PC-9 (cell line): ENCODE measurements at regions not wholly inside any gene's neighbourhood (a gene's known extent, or its start where the extent isn't known, plus 50 kb on each side); places are given as distances from the start of the nearest gene placed in this dataset.
A peak's percentile ranks its signal among the peaks of the same experiment; 100 is the strongest.

ENCODE experiments used
- BruUV-seq: library from RNA; stranded (reverse); fragments of 400-500 nt; replicated peaks from 2 replicates; lab custom pipeline; 2021; lab: Mats Ljungman, UMichigan
- CTCF ChIA-PET: fragments of 300-600 bp; sonication (Branson Sonifier 250); formaldehyde crosslinking; loops from one replicate; lab custom pipeline; 2022; ENCODE audit warnings: antibody characterized with exemption; lab: Charles Lee
- POLR2A ChIA-PET: fragments of 300-600 bp; sonication (Branson Sonifier 250); formaldehyde crosslinking; loops from one replicate; lab custom pipeline; 2022; ENCODE audit warnings: antibody characterized with exemption; ENCODE audit not compliant: unreplicated experiment; lab: Charles Lee
- DNase-seq, 2 experiments: peaks; one replicate each; pipeline versions ENCODE4 v3.0.0 to v3.0.0-alpha.2; 2015 to 2022; ENCODE audit warnings: mixed read lengths in 1 of 2
- H2AFZ ChIP-seq: fragments of 200-600 bp; sonication (generic); 2 replicates; pipeline ENCODE4 v1.8.1; 2017; ENCODE audit warnings: antibody characterized with exemption
- H3F3A ChIP-seq: fragments of 200-600 bp; sonication (generic); 2 replicates; pipeline ENCODE4 v1.8.1; 2017; ENCODE audit warnings: antibody characterized with exemption, mild to moderate bottlenecking, low read depth; ENCODE audit not compliant: insufficient read depth
- H3K27ac ChIP-seq: fragments of 200-600 bp; sonication (generic); 2 replicates; pipeline ENCODE4 v1.6.1; 2016; ENCODE audit warnings: mixed run types
- H3K27me3 ChIP-seq: fragments of 200-600 bp; sonication (generic); 2 replicates; pipeline ENCODE4 v1.6.1; 2016; ENCODE audit warnings: low read depth, mixed run types; ENCODE audit not compliant: insufficient read depth
- H3K36me3 ChIP-seq: fragments of 200-600 bp; sonication (generic); 2 replicates; pipeline ENCODE4 v1.6.1; 2016; ENCODE audit warnings: low read depth, mixed run types
- H3K4me1 ChIP-seq: fragments of 200-600 bp; sonication (generic); replicated peaks from 2 replicates; pipeline ENCODE4 v1.6.1; 2016; ENCODE audit warnings: mixed run types; ENCODE audit not compliant: insufficient read depth
- H3K4me2 ChIP-seq: fragments of 200-600 bp; sonication (generic); 2 replicates; pipeline ENCODE4 v1.6.1; 2017; ENCODE audit warnings: mixed run types
- H3K4me3 ChIP-seq: fragments of 200-600 bp; sonication (generic); 2 replicates; pipeline ENCODE4 v1.6.1; 2016; ENCODE audit warnings: mixed run types
- H3K79me2 ChIP-seq: fragments of 200-600 bp; sonication (generic); 2 replicates; pipeline ENCODE4 v1.6.1; 2017; ENCODE audit warnings: low read depth, mixed run types
- H3K9me2 ChIP-seq: fragments of 200-600 bp; sonication (generic); 2 replicates; pipeline ENCODE4 v1.8.1; 2017; ENCODE audit warnings: mild to moderate bottlenecking; ENCODE audit not compliant: insufficient read depth
- H3K9me3 ChIP-seq: fragments of 200-600 bp; sonication (generic); 2 replicates; pipeline ENCODE4 v1.8.1; 2016; ENCODE audit warnings: low read depth; ENCODE audit not compliant: insufficient read depth
- H4K20me1 ChIP-seq: fragments of 200-600 bp; sonication (generic); 2 replicates; pipeline ENCODE4 v1.8.1; 2017; ENCODE audit not compliant: insufficient read depth
- EZH2 ChIP-seq: fragments of 200-600 bp; sonication (generic); IDR thresholded peaks from 2 replicates; pipeline ENCODE4 v1.8.0; 2017; ENCODE audit warnings: antibody characterized with exemption, low read depth
- intact Hi-C: fragments of 100-400 bp; cut with micrococcal nuclease; formaldehyde crosslinking; loops from one replicate; pipeline ENCODE4 v1.10.0; 2022; ENCODE audit not compliant: unreplicated experiment
- TF ChIP-seq, protein P1 (sequence below): fragments of 200-600 bp; sonication (generic); conservative IDR thresholded peaks from 2 replicates; pipeline ENCODE4 v1.6.1; 2017; ENCODE audit warnings: mixed run types, antibody characterized with exemption, mild to moderate bottlenecking, moderate library complexity

DNA sequence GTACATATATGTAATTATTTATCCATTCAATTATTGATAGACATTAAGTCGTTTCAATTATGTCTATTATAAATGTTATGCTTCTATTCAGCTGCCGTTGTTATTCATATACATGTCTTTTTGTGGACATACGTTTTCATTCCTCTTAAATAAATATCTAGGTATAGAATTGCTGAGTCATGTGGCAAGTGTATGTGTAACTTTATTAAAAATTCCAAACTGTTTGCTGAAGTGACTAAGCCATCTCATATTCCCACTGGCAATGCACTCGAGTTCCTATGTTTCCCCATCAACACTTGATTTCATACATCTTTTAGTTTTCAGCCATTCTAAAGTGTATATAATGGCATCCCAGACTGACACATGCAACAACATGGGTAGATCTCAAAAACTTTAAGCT, 739.7 kb upstream of the POU3F2 start:
- no TSS peak for BruUV-seq
- no peaks in the 10 kb centered on the region for H3K4me1 ChIP-seq
- intact Hi-C loops: no loop called here
- no peak overlapping the region for H3K4me3 ChIP-seq
- no peak overlapping the region; the same call in 1 of the 2 replicates for H2AFZ ChIP-seq
- H3K27me3 ChIP-seq: no peaks in the 10 kb centered on the region
- H3K36me3 ChIP-seq: no peaks in the 10 kb centered on the region
- no peak overlapping the region for H3K27ac ChIP-seq
- peak in 1 of 2 experiments; percentile 41 for DNase-seq
- no peaks in the 10 kb centered on the region for H4K20me1 ChIP-seq
- ChIA-PET POLR2A (no interaction called here), CTCF (no interaction called here)
- H3K79me2 ChIP-seq: no peaks in the 10 kb centered on the region
- no peaks in the 10 kb centered on the region for H3F3A ChIP-seq
- H3K4me2 ChIP-seq: no peak overlapping the region
- H3K9me2 ChIP-seq: 0 out of 2 replicates have a peak, but pooled peaks cover 5% of the 10 kb centered on the region
- no peak for TF ChIP-seq EZH2
- TF ChIP-seq, protein P1, sequence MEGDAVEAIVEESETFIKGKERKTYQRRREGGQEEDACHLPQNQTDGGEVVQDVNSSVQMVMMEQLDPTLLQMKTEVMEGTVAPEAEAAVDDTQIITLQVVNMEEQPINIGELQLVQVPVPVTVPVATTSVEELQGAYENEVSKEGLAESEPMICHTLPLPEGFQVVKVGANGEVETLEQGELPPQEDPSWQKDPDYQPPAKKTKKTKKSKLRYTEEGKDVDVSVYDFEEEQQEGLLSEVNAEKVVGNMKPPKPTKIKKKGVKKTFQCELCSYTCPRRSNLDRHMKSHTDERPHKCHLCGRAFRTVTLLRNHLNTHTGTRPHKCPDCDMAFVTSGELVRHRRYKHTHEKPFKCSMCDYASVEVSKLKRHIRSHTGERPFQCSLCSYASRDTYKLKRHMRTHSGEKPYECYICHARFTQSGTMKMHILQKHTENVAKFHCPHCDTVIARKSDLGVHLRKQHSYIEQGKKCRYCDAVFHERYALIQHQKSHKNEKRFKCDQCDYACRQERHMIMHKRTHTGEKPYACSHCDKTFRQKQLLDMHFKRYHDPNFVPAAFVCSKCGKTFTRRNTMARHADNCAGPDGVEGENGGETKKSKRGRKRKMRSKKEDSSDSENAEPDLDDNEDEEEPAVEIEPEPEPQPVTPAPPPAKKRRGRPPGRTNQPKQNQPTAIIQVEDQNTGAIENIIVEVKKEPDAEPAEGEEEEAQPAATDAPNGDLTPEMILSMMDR: no peak
- no peaks in the 10 kb centered on the region for H3K9me3 ChIP-seq

DNA sequence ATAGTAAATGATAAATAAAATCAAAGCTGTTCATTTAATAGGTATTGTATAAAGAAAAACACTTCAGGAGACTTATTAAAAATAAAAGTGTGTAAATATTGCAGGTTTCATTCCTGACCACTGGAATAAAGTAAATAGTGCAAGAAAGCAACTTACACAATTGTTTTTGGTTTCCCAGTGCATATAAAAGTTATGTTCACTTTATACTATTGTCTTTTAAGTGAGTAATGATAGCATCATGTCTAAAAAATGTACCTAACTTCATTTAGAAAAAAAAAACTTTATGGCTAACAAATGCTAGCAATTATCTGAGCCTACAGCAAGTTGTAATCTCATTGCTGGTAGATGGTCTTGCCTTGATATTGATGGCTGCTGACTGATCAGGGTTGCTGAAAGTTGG, 726.6 kb upstream of the POU3F2 start:
- no peak for TF ChIP-seq EZH2
- TF ChIP-seq, protein P1: no peak
- Histone ChIP-seq H3F3A (no peaks in the 10 kb centered on the region), H3K79me2 (no peaks in the 10 kb centered on the region), H3K9me2 (no peaks in the 10 kb centered on the region), H3K27me3 (no peaks in the 10 kb centered on the region), H3K36me3 (no peaks in the 10 kb centered on the region), H3K9me3 (no peaks in the 10 kb centered on the region), H3K4me1 (no peaks in the 10 kb centered on the region), H3K4me3 (no peak overlapping the region), H3K4me2 (no peak overlapping the region), H3K27ac (no peak overlapping the region), H2AFZ (no peak overlapping the region), H4K20me1 (no peaks in the 10 kb centered on the region)
- intact Hi-C loops: no loop called here
- CTCF ChIA-PET: no interaction called here
- DNase-seq: no peak
- BruUV-seq: no TSS peak
- POLR2A ChIA-PET: no interaction called here

DNA sequence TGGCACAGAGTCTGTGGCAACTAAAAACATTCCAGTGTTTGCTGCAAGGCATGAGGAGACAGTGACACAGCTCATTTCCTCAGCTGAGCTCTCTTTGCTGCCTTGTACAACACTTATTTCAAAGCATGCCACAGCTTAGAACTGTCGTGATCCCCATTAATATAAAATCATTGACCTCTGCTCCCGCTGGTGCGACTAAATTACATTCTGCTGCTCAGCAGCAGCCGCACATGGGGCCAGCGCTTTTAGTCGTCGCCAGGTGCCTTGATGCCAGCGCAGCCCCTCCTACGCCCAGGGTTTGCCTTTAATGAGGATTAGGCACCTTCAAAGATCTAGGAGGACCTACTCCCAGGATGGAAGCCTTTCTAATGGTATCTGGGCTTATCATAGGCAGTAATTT, 717.9 kb upstream of the POU3F2 start:
- H3K4me3 ChIP-seq: no peak overlapping the region
- no peak overlapping the region for H3K27ac ChIP-seq
- no peak overlapping the region for H3K4me2 ChIP-seq
- no peaks in the 10 kb centered on the region for H3K9me3 ChIP-seq
- intact Hi-C loops: no loop called here
- no peaks in the 10 kb centered on the region for H3K27me3 ChIP-seq
- H4K20me1 ChIP-seq: no peaks in the 10 kb centered on the region
- H3F3A ChIP-seq: no peaks in the 10 kb centered on the region
- H2AFZ ChIP-seq: 0 out of 2 replicates have a peak overlapping the region, but pooled peaks have one; percentile 31
- DNase-seq: no peak
- no TSS peak for BruUV-seq
- CTCF ChIA-PET: no interaction called here
- no peaks in the 10 kb centered on the region for H3K9me2 ChIP-seq
- H3K79me2 ChIP-seq: no peaks in the 10 kb centered on the region
- POLR2A ChIA-PET: no interaction called here
- H3K4me1 ChIP-seq: no peaks in the 10 kb centered on the region
- H3K36me3 ChIP-seq: no peaks in the 10 kb centered on the region
- TF ChIP-seq, protein P1: no peak
- no peak for TF ChIP-seq EZH2
